Femur (tissue), 1 donor: ENCODE measurements at regions not wholly inside any gene's neighbourhood (a gene's known extent, or its start where the extent isn't known, plus 50 kb on each side); places are given as distances from the start of the nearest gene placed in this dataset.

Source experiments
- DNase-seq: peaks from one replicate; pipeline ENCODE4 v3.0.0-alpha.2; 2017

DNA sequence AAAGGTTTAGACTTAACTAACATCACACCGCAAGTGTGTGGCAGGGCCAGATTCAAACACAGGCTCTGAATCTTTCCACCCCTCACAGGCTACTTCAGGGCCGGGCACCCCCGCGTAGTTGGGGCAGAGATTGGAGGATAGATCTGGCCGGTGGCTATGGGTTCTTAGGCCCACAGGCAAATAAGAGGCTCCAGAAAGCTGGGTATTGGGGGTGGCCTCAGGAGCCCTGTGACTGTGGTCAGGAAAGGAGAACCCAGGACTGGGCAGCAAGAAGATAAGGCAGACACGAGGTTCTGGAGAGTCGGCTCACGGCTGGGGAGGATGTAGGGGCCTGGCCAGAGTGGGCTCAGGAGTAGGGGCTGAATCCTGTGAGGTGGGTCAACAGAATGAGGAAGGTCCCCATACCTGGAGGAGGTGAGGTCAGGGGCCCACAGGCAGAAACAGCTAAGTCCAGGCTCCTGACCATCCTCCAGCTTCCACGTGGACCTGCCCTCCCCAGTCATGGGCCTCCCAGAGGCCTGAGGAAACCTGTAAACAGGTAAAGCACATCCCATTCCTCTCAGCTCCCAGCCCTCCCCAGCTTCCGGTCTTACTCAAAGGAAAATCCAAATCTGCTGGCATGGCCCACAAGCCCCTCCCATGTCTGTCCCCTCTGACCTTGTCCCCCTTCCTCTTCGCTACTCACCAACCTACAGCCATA lies 306.2 kb downstream of the MATN1 start:
- no peak for DNase-seq

DNA sequence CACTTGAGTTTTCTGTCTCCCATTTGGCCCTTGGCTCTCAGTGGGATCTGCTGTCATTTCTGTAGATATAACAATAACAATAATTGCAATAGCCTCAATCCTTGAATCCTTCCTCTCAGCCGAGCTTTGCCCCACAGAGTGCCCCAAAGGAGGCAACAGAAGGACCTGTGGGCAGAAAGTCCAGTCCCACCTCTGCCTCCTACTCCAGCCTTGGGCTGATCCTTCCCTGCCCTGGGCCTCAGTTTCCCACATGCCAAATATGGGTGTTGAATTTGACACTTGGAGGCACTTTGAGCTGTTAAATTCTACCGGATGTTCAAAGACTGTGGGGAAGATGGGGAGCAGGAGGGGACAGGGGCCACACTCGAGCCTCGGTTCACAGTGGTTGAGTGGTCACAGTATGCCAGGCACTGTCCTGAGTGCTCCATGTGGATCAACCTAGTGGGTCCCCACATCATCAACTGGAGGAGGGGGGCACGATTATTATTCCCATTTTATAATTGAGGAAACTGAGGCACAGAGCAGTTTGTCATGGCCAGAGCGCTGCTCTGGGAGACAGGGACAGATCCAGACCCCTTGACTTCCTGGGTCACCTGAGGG lies 307.1 kb downstream of the MATN1 start:
- no peak for DNase-seq

DNA sequence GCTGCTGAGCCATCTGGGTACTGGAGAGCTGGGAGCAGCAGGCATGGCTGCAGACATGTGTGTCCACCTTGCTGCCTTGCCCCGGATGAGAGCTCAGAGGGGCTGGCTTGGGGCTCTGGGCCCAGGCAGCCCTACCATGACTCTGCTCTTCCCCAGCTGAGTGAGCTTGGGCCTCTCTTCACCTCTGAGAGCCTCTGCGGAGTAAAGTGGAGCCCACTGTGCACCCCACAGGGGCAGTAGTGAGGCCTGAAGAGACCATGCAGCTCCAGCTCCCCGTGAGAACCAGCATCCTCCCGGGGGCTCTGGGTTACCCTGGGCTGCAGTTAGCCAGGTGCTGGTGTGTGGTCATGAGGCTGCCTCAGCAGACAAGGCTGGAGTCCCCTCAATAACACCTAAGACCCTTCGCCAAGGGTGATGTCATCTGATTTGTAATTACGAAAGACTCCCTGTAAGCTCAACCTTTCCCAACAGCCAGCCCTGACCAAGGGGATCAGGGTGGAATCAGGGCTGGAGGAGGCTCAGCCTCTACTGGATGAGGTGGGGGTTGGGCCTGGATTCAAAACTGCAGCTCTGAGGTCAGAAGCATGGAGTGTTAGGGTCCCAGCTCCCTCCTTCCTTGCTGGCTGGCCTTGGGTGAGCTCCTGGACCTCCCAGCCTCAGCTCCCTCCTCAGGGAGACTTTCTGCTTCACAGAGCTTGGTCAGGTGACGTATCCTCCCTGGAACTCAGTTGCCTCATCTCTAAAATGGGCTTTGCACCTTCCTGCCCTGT lies 308.0 kb downstream of the MATN1 start:
- no peak for DNase-seq

DNA sequence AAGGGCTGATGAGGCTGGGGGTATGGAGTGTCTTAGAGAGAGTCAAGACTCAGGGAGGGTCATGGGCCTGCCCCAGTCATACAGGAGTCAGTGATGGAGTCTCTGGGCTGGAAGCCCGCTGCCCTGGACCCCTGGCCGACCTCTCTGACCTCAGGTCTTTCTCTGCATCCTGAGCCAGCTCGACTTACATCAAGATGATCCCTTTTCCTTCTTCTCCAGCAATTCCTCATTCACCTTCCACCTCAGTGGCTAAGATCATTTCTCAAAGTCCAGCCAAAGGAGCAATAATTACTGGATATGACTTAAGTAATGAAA lies 308.6 kb downstream of the MATN1 start:
- no peak for DNase-seq

DNA sequence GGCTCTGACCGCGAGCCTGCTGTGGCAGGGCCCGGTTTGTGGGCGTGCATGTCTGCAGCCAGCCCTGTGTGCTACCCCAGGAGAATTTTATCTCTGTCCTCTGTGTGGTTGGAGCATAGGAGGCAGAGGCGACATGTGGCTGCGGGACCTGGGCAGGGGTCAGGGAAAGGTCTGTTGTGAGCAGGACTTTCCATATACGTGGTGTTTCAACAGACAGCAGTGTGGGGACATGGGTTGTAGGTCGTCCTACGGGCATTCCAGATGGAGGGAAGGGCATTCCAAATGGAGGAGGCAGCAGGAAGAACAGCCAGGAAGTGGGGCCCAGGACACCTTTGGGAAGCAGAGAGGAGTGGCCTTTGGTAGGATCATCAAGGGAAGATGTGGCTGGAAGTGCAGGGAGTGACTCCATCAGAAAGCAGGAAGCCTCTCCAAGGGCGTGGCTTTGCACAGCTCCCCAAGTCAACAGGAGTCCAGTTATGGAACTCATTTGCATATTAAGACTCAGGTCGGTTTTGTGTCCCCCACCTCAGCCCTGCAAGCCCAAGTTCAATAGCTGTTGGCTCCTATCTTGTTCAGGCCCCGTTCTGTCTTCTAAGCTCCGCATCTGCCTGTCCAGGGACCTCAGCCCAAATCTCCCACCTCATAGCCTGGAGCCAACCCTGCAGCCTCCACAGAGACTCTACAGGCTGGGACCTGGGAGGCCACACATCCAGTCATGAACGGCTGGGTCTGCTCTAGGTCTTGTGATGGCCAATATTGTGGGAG lies 309.1 kb downstream of the MATN1 start:
- no peak for DNase-seq

DNA sequence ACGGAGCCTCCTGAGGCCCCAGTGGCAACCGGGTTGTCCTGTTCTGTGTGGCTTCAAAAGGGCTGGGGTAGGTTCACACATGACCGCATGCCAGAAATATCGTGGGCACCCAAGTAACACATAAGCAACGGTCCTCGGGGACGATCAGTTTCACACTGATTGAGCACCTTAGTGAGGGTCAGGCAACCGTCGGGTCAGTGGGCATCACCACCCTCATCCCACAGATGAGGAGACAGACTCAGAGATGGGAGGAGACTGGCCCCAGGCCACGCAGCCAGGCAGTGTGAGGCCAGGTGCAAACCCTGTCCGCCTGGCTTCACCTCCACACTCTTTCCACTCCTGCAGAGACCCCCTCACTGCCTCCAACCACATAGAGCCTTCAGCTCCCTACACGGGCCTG lies 309.8 kb downstream of the MATN1 start:
- no peak for DNase-seq

DNA sequence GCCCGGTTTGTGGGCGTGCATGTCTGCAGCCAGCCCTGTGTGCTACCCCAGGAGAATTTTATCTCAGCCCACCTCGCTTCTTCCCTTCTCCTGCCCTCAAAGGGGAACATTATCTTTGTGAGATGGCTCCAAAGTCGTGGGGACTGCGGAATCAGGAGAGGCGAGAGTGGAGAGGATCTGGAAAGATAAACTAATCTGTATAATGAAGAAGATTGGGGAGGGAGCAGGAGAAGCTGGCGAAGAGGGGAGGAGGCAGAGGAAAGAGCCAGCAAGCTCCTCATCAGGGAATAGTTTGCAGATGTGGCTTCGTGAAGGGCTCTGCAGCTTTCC lies 310.3 kb downstream of the MATN1 start:
- no peak for DNase-seq

DNA sequence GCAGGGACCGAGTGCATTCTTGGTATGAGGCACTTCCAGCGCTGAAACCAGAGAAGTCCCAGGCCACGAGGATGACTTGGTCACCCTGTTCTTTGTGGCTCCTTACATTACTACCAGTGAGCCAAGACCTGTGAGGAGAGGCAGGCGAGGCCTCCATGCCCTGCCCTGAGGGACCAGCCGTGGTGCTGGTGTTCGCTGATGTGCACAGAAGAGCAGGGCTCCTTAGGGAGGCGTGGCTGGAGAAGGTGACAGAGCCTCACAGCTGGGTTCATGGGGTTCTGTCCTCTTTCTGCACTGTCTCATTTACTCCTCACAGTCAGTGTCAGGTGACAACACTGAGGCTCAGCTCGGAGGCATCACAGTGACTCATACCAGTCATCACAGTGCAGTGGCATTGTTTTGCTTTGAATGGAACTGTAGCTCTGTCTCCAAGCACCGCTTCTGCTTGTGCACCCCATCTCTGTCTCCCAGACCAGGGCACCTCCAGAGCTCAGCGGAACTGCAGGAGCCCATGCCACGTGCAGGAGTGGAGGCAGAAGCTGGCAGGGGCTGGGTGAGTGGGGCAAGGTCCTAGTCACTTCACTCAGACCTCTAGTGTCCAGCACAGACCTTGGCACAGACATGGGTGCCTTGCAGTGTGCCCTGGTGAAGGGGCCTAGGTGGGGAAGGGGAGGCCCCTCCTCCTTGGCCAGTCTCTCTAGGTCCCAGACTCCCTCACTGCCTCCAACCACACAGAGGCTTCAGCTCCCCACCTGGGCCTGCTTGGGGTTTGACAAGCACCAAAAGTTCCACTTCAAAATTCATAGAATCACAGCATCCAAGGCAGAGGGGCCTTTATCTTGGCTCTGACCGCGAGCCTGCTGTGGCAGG lies 310.9 kb downstream of the MATN1 start:
- DNase-seq = no peak

DNA sequence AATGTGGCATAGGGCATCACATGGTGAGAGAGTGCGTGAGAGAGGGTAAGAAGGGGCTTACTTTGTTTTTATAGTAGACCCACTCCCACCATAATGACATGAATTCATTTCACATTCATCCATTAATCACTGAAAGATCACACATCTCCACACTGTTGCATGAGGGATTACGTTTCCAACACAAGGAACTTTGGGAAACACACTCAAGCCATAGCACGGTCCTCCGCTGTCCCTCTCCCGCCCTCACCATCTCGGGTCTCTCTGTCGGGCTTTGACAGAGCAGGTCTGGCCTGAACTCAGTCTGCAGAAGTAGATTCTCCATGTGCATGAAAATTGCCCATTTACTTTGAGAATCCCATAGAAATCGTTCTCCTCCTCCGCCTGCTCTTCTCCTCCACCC lies 312.2 kb downstream of the MATN1 start:
- no peak for DNase-seq

DNA sequence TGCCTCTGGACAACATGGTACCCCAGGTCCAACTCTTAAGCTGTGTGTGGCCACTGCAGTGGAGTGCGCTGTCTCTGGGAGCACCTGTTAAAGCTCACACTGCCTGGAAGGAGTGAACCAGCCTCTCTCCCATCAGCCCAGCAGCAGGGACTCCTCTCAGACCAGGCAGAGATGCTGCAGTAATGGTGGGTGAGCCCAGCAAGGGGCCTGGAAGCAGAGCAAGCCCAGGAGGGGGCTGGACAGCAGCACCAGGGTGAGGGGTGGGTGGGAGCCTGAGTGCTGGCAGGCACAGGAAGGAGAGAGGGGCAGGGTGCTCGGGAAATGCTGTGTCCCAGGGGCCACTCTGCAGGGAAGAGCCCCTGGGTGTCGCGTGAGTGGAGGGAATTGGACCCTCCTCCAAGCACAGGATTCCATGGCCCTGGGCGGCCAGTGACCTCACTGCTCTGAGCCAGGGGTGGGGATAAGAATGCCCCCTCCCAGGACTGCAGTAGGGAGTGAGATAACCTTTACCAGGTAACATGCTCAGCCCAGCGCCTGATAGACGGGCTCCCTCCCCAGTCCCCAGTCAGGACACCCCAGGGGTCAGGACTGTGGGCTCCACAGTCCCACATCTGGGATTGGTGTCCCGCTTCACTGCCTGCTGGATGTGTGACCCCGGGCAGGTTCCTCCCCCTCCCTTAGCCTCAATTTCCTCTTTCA lies 313.1 kb downstream of the MATN1 start:
- peak; percentile 6 for DNase-seq

DNA sequence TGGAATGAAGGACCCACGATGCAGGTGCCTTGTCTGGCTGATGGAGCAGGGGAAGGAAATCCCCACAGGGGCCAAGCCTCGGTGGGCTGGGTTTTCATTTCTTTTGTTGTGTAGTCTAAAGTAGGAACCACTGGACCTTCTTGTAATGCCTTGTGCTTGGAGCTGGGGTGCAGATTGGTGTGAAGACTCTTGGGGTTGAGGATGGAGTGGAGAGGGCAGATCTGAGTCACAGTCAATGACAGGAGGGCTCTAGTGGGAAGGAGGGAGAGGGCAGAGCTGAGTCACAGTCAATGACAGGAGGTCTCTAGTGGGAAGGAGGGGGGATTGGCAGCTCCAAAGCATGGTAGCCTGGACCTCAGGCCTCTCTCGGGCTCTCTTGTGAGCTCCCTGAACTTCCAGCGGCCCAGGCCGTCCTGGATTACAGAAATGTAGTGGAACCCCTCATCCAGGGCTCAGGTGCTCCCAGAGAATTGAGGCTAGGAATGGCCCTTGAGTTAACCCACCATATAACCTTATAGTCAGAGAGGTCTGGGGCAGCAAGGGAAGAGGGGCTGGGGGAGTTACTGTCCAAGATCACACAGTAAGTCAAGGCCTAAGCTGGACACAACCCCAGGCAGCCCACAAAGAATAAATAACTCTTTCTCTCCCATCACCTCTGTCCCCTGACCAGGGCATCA lies 313.8 kb downstream of the MATN1 start:
- peak; percentile 9 for DNase-seq

DNA sequence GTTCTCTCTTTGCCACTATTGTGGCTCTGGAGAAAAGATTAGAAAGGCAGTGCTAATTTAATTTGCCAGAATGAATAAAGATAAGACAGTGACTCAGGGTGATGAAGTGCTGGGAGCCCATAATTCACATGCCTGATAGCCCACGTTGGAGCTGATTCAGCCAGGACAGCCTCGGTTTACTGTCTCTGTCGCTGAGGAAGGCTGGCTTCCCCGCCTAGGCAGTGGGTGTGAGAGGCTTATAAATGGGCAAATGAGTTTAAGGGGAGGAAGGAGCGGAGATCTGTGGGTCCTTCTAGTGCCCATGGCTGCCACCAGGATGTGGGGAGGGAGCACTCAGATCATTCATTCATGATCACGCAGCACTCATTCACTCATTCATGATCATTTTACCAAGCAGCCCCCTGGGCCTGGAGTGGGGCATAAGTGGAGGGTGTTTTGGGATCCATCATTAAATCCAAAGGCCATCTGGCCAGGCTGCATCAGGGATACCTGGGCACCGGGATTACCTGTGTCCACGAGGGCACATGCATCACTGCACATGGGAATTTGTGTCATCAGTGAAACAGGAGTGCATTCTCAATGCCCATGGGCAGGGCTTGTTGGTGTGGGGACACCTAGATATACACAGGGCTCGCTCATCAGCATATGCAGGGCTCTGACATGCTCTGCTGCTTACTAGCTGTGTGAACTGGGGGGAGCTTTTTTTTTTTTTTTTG lies 315.4 kb downstream of the MATN1 start:
- DNase-seq = peak; percentile 3

DNA sequence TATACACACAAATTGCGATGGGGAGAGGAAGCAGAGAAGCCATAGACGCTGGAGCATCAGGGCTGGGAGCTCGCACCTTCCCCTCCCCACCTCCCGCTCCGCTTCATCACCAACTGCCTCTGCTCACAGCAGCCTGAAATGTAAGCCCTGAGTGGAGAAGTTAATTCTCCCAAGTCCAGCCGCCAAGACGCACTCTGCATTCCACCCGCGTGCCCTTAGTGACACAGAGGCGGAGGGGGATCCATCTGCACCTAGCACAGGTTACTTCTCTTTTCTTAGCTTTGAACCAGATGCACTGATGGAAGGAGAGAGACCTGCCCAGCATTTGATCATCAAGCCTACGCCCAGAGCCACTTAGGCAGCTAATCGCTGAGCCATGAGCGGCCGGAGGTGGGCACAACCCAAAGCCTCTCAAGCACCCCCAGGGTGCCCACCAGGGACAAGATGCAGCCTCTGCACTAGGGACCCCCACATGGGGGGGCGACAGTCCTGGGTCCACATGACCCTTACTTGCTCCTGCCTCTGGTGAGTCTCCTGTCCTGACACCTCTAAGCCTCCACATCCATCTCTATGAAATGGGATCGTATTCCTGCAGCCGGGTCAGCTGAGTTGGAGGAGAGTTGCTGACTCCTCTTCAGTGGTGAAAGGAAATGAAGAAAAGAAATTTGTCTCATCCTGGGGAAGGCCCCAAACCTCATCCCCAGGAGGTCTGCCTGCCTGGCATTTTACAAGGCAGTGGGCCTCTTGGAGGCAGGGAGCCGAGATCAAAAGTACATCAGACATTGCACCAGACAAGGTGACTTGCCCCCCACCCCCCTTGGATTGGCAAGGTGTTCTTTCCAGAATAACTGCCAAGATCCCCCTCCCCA lies 316.2 kb downstream of the MATN1 start:
- DNase-seq = peak; percentile 9

DNA sequence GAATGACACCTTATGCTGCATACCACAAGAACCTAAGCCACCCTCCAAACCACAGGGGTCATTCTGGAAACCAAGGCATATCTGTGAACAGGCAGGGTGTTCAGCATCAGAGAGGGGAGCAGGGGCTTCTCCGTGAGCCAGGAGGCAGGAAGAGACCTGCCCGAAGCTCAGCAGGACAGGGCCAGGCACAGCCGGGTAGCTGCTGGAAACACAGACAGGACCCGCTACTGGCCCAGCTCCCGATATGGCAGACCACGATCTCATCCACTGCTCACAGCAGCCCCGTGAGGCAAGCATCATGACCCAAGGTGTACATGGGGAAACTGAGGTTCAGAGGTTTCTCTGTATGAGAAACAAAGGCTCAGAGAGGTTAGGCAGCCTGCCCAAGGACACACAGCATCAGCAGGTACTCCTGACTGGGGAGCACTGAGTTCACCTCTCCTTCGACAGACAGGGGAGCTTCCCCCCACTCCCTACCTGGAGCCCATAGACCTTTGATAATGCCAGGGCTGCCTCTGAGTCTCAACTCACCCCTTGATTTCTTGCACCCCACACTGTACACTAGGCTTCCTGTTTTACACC lies 317.7 kb downstream of the MATN1 start:
- peak; percentile 3 for DNase-seq

DNA sequence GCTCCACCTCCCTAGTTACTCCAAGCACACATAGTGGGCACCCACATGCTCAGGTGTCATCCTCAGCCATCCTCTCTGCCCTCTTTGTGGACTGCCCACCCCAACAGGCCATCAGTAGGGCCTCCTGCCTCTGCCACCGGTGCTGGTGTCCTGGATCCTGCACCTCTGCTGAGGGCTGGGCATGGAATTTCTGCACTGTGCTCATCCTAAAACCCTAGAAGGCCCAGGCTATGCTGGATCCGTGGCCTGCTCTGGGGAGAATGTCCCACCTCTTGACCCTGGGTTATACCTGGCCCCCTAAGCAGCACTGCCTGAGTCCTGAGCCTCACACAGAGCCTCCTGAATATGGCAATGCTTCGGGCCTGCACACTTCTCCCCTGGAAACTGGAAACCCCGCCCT lies 318.3 kb downstream of the MATN1 start:
- no peak for DNase-seq

DNA sequence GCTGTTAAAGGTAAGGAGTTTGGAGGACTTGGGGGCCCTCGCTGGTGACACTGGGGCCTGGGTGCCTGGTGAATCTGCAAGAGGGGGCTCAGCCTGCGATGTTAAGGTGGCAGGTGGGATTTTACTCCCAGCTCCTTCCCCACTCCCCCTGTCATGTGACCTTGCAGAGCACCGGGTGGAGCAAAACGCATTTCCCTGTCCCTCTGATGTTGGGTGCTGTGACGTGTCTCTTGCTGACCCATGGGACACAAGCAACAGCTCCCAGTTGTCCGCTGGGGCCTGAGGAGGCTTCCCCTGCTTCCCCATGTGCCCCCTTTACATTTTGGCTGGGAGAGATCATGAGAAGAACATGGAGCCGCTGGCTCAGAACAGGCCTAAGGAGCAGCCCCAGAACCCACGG lies 319.0 kb downstream of the MATN1 start:
- no peak for DNase-seq

DNA sequence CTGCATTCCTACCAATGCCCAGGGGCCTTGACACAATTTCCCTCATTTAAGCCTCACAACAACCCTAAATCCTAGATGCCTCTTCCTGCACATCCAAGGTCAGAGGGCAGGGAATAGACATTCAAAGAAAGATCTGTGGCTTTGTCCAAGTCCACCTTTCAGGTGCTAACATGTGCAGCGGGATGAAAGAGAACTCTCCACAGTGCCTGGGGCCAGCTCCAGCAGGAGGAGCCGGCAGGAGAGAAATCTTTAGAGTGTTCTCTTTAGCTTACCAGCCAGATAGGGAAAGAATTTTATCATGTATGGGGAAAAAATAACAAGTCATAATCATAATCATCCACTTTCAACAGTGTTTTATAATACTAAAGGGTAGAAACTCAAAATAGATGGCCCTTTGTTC lies 319.7 kb downstream of the MATN1 start:
- DNase-seq = no peak

DNA sequence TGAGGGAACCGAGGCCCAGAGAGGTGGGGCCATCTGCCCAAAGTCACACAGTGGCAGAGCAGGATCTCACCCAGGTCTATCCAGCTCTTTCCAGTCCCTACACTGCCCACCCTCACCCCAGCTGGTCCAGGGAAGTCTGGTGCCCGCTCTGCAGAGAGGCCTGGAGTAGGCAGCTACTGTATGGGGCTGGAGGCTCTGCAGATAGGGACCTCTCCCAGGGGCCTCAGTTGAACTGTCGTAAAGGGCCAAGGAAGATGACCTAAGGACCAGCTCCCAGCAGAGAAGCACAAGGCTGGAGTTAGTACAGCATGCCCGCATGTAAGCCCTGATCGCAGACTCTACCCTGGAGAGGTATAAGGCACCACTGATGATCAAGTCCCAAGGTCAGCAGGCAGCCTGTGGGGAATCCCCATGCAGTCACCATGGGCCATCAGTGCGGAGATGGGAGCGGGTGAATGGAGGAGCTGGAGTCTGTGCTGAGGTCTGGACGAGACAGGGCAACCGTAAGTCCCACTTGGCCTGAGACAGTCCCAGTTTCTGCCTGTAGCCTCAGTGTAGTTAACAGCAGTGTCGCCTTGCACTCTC lies 320.2 kb downstream of the MATN1 start:
- no peak for DNase-seq

DNA sequence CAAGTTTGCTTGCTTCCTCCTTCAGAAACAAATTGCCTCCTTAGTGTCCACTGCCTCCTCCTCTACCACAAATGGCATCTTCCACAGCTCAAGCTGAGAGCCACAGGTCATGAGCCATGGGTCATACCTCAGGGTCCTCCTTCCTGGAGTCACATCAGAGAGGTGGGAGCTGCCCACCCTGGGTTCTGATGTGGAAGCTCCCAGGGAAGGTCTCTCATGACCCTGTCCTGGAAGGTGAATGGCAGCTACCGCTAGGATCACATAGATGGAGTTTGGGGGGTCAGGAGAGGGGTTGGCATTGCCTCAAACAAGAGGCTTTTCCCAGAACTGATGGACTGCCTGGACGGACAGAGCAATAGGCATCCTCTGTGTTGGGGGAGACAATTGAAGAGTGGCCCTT lies 321.4 kb downstream of the MATN1 start:
- no peak for DNase-seq
